ENCODE measurements at regions not wholly inside any gene's neighbourhood (a gene's known extent, or its start where the extent isn't known, plus 50 kb on each side); places are given as distances from the start of the nearest gene placed in this dataset.

DNA sequence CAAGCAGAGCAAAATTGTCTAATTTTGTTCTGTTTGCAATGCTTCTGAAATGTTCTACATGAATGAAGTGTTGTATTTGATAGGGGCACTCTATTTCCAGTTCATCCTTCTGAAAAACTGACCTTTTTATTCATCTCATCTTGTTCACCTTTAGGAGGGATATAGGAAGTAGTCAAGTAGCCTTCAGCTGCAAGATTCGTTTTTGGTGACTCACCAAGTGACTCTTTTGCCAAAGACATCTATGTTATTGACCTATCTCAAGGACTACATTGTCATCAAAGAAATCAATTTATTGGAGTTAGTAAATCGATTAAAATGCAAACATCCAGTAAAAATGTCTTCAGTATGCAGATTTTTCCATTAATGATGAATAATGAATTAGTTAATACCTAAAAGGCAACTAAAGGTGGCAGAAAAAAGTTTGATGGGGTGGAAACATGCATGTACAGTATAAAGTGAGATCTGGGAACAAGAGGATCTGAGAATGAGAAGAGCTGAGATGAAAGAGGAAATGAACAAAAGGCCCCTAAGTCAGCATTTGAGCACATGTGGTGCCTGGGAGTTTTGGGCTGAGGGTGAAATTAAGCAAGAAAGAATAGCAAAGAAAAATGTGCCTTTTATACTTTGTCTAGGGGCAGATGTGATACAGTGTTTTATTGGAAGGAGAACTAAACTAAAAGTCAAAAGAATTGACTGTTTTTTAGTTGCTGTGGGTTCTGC lies 255.1 kb upstream of the LINC00305 start:
- Mint-ChIP-seq H3K36me3 (no peaks in the 10 kb centered on the region), H3K4me3 (no peak overlapping the region), H3K4me1 (peaks cover 3% of the 10 kb centered on the region), H3K27ac (no peak overlapping the region), H3K27me3 (ENCODE audit: low read depth) (no peaks in the 10 kb centered on the region), H3K9me3 (no peaks in the 10 kb centered on the region)
- TF ChIP-seq, protein P1, sequence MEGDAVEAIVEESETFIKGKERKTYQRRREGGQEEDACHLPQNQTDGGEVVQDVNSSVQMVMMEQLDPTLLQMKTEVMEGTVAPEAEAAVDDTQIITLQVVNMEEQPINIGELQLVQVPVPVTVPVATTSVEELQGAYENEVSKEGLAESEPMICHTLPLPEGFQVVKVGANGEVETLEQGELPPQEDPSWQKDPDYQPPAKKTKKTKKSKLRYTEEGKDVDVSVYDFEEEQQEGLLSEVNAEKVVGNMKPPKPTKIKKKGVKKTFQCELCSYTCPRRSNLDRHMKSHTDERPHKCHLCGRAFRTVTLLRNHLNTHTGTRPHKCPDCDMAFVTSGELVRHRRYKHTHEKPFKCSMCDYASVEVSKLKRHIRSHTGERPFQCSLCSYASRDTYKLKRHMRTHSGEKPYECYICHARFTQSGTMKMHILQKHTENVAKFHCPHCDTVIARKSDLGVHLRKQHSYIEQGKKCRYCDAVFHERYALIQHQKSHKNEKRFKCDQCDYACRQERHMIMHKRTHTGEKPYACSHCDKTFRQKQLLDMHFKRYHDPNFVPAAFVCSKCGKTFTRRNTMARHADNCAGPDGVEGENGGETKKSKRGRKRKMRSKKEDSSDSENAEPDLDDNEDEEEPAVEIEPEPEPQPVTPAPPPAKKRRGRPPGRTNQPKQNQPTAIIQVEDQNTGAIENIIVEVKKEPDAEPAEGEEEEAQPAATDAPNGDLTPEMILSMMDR (IDR thresholded peaks at IDR 0.05; ENCODE audit: unreplicated experiment): no peak
- no peak for DNase-seq (ENCODE audit: low spot score in 2 of 2, unreplicated experiment in 2 of 2)

DNA sequence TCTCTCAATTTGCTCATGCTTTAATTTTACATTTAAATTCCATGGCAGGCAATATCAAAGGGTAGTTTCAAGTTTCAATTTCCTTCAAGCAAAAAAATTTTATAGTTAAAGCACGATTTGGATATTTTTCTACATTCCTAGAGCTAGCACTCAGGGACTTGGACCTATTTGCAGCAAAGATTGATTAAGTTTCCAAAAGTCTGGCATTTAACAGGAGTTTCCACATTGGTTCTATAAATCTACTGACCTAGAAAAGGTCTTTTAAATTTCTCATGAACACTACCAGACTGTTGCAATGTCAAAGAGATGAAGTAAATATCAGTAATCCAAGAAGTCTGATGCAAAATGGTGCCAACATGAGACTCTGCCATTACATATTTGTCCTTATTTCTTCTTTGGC lies 253.7 kb upstream of the LINC00305 start:
- H3K27me3 Mint-ChIP-seq (ENCODE audit: low read depth): no peaks in the 10 kb centered on the region
- no peaks in the 10 kb centered on the region for H3K9me3 Mint-ChIP-seq
- TF ChIP-seq, protein P1 (IDR thresholded peaks at IDR 0.05; ENCODE audit: unreplicated experiment): no peak
- no peak overlapping the region for H3K4me3 Mint-ChIP-seq
- no peaks in the 10 kb centered on the region for H3K36me3 Mint-ChIP-seq
- no peak for DNase-seq (ENCODE audit: low spot score in 2 of 2, unreplicated experiment in 2 of 2)
- no peak overlapping the region for H3K27ac Mint-ChIP-seq
- H3K4me1 Mint-ChIP-seq: peaks cover 3% of the 10 kb centered on the region

DNA sequence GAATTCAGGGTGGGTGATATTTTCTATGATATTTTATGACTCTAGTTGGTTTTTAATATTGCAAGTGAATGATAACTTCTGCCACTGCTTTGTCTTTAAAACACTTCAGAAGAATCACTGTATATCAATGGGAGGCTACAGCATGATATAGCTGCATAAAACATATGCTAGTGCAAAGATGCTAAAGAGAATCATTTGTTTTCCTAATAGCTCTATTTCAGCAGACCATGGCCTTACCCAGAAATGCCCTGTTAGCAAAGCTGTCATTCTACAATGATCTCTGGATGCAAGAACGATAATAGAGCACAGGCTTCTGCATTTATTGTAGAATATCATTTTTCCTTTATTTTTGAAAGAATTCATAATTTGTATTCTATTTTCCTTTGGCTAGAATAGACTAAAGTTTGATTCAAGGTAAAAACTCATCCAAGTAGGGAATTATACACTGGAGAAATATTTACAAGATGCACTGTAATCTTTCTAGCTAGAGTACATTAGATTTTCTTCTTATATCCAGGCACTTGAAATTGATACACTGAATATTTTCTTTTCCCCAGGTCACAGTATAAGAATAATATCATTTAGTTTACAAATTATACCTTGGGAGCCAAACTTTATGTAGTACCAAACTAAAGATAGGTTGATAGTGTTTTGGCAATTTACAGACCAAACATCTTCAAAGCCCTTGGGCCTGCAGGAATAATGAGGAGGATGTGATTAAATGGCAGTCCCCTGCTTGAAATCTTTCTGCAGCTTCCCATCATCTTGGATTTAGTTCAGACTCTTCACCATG lies 252.6 kb upstream of the LINC00305 start:
- TF ChIP-seq, protein P1 (IDR thresholded peaks at IDR 0.05; ENCODE audit: unreplicated experiment): no peak
- Mint-ChIP-seq H3K27me3 (ENCODE audit: low read depth) (no peaks in the 10 kb centered on the region), H3K9me3 (no peaks in the 10 kb centered on the region), H3K4me3 (no peak overlapping the region), H3K36me3 (no peaks in the 10 kb centered on the region), H3K27ac (no peak overlapping the region), H3K4me1 (peaks cover 3% of the 10 kb centered on the region)
- DNase-seq (ENCODE audit: low spot score in 2 of 2, unreplicated experiment in 2 of 2): no peak

DNA sequence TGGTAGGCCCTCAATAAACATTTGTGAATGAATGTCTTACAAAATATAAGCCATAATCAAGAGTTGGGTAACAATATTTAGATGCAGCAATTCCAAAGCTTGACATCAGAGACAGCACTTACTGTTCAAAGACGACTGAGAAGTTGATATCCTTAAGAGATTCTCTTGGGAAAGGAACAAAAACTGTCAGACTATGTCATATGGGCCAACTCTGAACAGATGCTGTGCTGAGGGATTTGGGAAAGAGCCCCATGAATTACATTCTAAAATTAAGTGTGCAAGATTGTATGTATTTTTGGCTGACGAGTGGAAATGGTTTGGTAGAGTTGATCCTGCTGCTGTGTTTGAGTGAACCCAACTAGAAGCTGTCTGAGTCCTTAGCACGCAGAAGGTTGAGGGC lies 250.7 kb upstream of the LINC00305 start:
- no peaks in the 10 kb centered on the region for H3K36me3 Mint-ChIP-seq
- TF ChIP-seq, protein P1 (IDR thresholded peaks at IDR 0.05; ENCODE audit: unreplicated experiment): no peak
- H3K4me1 Mint-ChIP-seq: peaks cover 3% of the 10 kb centered on the region
- H3K9me3 Mint-ChIP-seq: no peaks in the 10 kb centered on the region
- no peaks in the 10 kb centered on the region for H3K27me3 Mint-ChIP-seq (ENCODE audit: low read depth)
- DNase-seq (ENCODE audit: low spot score in 2 of 2, unreplicated experiment in 2 of 2): no peak
- H3K27ac Mint-ChIP-seq: no peak overlapping the region
- no peak overlapping the region for H3K4me3 Mint-ChIP-seq

DNA sequence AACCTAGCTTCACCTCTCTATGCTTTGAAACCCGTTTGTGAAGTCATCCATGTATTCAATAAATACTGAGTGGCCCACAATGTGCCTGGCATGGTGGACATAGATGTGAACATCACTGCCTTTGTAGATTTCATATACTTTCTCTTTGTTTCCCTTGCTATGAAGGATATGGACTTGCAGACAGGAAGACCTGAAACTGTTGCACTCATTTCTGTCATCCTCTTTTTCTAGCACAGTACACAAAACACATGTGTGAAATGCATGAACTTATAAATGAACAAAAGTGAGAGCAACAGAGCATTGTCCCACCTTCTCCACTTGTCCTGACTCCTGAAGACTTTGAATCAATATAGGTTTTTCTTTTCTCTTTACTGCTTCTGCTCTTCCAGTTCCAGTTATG lies 249.4 kb upstream of the LINC00305 start:
- no peak overlapping the region for H3K4me3 Mint-ChIP-seq
- H3K27me3 Mint-ChIP-seq (ENCODE audit: low read depth): no peaks in the 10 kb centered on the region
- H3K9me3 Mint-ChIP-seq: no peaks in the 10 kb centered on the region
- TF ChIP-seq, protein P1 (IDR thresholded peaks at IDR 0.05; ENCODE audit: unreplicated experiment): no peak
- no peak overlapping the region for H3K27ac Mint-ChIP-seq
- no peaks in the 10 kb centered on the region for H3K36me3 Mint-ChIP-seq
- peaks cover 3% of the 10 kb centered on the region for H3K4me1 Mint-ChIP-seq
- no peak for DNase-seq (ENCODE audit: low spot score in 2 of 2, unreplicated experiment in 2 of 2)
